NT2/D1 (cell line): ENCODE measurements at regions not wholly inside any gene's neighbourhood (a gene's known extent, or its start where the extent isn't known, plus 50 kb on each side); places are given as distances from the start of the nearest gene placed in this dataset.

Source experiments
- DNase-seq: peaks from one replicate; pipeline ENCODE4 v3.0.0-alpha.2; 2011; ENCODE audit warnings: low read depth, low spot score
- H3K27me3 ChIP-seq: 2 replicates; pipeline ENCODE4 v1.6.0; 2011; ENCODE audit warnings: mild to moderate bottlenecking; ENCODE audit not compliant: insufficient read length, insufficient read depth
- H3K36me3 ChIP-seq: 2 replicates; pipeline ENCODE4 v1.6.1; 2011; ENCODE audit warnings: mild to moderate bottlenecking, low read length, mixed read lengths; ENCODE audit not compliant: insufficient read depth, insufficient read length
- H3K4me1 ChIP-seq: 2 replicates; pipeline ENCODE4 v1.5.1; 2011; ENCODE audit not compliant: insufficient read depth, insufficient read length
- H3K4me3 ChIP-seq: 2 replicates; pipeline ENCODE4 v1.5.1; 2011; ENCODE audit warnings: low read depth; ENCODE audit not compliant: insufficient read length
- H3K9ac ChIP-seq: 2 replicates; pipeline ENCODE4 v1.6.0; 2011; ENCODE audit warnings: low read depth; ENCODE audit not compliant: insufficient read length
- H3K9me3 ChIP-seq: 2 replicates; pipeline ENCODE4 v1.5.1; 2011; ENCODE audit warnings: mild to moderate bottlenecking, low read length; ENCODE audit not compliant: insufficient read depth
- SUZ12 ChIP-seq: IDR thresholded peaks from 2 replicates; pipeline ENCODE4 v1.6.1; 2011; ENCODE audit not compliant: insufficient read length, insufficient read depth; ENCODE audit errors: extremely low read depth
- YY1 ChIP-seq: IDR thresholded peaks from 2 replicates; pipeline ENCODE4 v1.6.1; 2011; ENCODE audit not compliant: insufficient read length, insufficient read depth
- ZNF274 ChIP-seq: IDR thresholded peaks from 2 replicates; pipeline ENCODE4 v1.6.1; 2011; ENCODE audit warnings: mild to moderate bottlenecking, low read depth, low read length

DNA sequence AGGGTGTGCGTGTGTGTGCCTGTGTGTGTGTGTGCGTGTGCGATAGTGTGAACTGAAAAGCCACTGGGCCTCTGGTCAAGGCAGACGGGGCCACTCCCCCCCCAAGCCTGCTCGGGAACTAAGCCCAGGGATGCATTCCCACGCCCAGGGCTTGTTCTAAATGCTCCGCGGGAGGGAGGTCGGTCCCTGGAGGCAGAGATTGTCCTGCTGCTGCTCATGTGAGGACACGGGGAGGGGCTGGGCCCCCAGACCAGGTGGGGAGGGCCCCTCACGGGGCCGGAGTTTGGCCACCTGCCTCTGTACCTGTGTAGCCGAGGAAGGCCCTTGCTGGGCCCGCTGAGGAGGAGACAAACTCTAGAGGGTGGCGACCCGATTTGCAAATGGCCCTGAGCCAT lies 93.9 kb downstream of the PDGFA start:
- no peaks in the 10 kb centered on the region for H3K36me3 ChIP-seq
- H3K4me3 ChIP-seq = no peak overlapping the region
- H3K9me3 ChIP-seq = no peaks in the 10 kb centered on the region
- TF ChIP-seq ZNF274 (no peak), SUZ12 (no peak), YY1 (no peak)
- no peaks in the 10 kb centered on the region for H3K27me3 ChIP-seq
- H3K4me1 ChIP-seq = peaks cover 19% of the 10 kb centered on the region
- no peak for DNase-seq
- peak overlapping the region; percentile 50 for H3K9ac ChIP-seq

DNA sequence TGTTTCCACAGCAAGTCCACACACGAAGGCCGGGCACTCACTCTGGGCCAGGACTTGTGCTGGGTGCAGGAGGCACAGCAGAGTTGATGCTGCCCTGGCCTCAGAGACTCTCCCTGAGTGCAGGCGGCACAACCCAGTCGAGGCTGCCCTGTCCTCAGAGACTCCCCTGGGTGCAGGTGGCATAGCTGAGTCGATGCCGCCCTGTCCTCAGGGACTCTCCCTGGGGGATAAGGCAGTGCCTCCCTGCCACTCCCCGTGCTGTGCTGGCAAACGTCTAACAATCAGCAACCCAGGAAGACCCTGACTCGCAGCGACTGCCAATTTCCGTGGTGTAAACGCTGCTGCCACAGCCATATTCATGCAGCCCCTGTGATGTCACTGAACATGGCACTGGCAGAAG lies 93.1 kb downstream of the PDGFA start:
- Histone ChIP-seq H3K9me3 (no peaks in the 10 kb centered on the region), H3K4me1 (peaks cover 14% of the 10 kb centered on the region), H3K9ac (no peak overlapping the region), H3K36me3 (no peaks in the 10 kb centered on the region), H3K4me3 (no peak overlapping the region), H3K27me3 (no peaks in the 10 kb centered on the region)
- TF ChIP-seq YY1 (no peak), ZNF274 (no peak), SUZ12 (no peak)
- DNase-seq = no peak

DNA sequence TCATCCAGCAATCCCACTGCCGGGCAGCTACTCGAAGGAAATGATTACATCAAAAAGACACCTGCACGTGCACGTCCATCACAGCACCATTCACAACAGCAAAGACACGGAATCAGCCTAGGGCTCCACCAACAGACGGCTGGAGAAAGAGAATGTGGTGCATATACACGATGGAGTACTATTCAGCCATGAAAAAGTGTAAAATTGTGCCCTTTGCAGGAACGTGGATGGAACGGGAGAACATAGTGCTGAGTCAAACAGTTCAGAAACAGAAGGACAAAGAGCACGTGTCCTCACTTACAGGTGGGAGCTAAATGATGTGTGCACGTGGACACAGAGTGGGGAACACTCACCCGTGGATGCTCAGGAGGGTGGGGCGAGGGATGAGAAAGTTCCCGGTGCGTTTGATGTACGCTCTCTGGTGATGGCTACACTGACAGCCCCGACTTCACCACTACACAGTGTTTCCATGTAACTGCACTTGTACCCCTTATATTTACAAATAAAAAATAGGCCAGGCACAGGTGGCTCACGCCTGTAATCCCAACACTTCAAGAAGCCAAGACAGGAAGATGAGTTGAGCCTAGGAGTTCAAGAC lies 92.0 kb downstream of the PDGFA start:
- no peaks in the 10 kb centered on the region for H3K27me3 ChIP-seq

DNA sequence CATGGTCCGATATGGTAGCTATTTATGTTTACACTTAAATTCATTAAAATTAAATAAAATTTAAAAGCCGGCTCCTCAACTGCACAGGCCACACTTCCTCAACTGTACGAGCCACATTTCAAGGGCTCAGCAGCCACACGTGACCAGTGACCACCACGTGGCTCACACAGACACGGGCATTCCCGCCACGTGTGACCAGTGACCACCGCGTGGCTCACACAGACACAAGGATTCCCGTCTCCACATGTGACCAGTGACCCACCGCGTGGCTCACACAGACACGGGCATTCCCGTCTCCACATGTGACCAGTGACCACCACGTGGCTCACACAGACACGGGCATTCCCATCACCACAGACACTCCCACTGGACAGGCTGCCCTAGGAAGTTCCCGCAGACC lies 91.3 kb downstream of the PDGFA start:
- Histone ChIP-seq H3K9me3 (no peaks in the 10 kb centered on the region), H3K9ac (no peak overlapping the region), H3K36me3 (no peaks in the 10 kb centered on the region), H3K4me1 (peaks cover 20% of the 10 kb centered on the region), H3K27me3 (no peaks in the 10 kb centered on the region), H3K4me3 (no peak overlapping the region)
- no peak for DNase-seq
- TF ChIP-seq SUZ12 (no peak), ZNF274 (no peak), YY1 (no peak)

More for the DNA sequence above, 92.0 kb downstream of the PDGFA start:
- TF ChIP-seq ZNF274 (no peak), SUZ12 (no peak), YY1 (no peak)
- H3K4me3 ChIP-seq = no peak overlapping the region
- no peak for DNase-seq
- no peaks in the 10 kb centered on the region for H3K36me3 ChIP-seq
- peaks cover 19% of the 10 kb centered on the region for H3K4me1 ChIP-seq
- H3K9me3 ChIP-seq = no peaks in the 10 kb centered on the region
- H3K9ac ChIP-seq = no peak overlapping the region

DNA sequence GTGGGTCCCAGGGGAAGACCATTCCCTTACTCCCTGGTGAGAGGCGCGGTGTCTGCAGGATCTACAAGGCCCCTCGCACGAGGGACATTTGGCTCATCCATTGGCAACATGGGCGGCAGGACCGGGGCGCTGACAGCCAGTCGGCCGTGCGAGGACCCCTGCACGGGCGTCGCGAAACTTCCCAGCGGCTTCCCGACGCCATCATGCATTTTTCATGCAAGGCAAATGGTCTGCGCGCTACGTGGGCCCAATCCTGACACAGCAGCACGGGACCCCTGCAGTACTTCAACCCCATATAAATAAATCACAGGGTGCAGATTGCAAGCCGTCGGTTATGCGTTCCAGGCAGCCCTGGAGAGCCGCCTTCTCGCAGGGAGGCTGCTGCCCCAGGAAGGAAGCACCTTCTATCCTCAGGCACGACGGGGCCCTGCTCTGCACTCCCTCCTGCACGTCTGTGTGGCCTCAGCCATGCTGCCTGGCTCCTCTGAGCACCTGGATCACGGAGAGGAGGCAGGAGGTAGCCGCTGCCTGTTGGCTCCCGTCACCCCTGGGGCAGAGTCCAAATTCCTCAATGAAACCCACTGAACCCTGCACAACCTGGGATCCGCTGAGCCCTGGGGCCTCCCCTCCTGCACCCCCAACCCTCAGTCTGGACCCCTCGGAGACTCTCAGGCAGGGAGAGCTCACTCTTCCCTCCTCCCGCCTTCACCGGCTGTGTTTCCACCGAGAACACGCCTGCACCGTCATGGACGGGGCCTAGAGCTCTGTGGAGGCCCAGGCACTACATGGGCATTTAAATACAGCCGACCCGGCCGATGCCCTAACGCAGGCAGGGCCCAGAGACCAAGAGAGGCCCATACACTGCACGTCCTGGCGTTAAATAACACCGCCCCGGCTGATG lies 90.5 kb downstream of the PDGFA start:
- no peaks in the 10 kb centered on the region for H3K9me3 ChIP-seq
- no peak for DNase-seq
- no peaks in the 10 kb centered on the region for H3K27me3 ChIP-seq
- peak overlapping the region; percentile 50 for H3K9ac ChIP-seq
- no peak for TF ChIP-seq YY1
- TF ChIP-seq SUZ12 = no peak
- no peak for TF ChIP-seq ZNF274
- no peaks in the 10 kb centered on the region for H3K36me3 ChIP-seq
- H3K4me1 ChIP-seq = peaks cover 26% of the 10 kb centered on the region
- H3K4me3 ChIP-seq = no peak overlapping the region

DNA sequence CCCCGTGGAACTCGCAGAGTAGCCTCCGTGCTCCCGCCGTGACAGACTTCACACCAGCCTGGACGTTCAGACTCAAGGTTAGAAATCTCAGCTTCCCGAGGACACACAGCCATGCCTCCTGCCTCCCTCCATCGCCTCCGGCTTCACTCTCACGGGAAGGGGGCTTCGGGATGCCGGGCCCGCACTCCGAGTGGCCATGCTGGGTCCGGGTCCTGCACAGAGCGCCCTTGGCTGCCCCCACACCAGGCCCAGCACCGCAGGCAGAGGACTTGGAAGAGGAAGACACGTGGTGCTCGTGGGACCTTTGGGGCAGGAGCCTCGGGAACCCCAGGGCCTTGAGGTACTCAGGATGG lies 89.8 kb downstream of the PDGFA start:
- H3K9me3 ChIP-seq = no peaks in the 10 kb centered on the region
- H3K9ac ChIP-seq = peak overlapping the region; percentile 50
- H3K36me3 ChIP-seq = no peaks in the 10 kb centered on the region
- H3K4me1 ChIP-seq = peaks cover 26% of the 10 kb centered on the region
- no peak overlapping the region for H3K4me3 ChIP-seq
- H3K27me3 ChIP-seq = no peaks in the 10 kb centered on the region
- no peak for DNase-seq
- TF ChIP-seq YY1 (no peak), SUZ12 (no peak), ZNF274 (no peak)

DNA sequence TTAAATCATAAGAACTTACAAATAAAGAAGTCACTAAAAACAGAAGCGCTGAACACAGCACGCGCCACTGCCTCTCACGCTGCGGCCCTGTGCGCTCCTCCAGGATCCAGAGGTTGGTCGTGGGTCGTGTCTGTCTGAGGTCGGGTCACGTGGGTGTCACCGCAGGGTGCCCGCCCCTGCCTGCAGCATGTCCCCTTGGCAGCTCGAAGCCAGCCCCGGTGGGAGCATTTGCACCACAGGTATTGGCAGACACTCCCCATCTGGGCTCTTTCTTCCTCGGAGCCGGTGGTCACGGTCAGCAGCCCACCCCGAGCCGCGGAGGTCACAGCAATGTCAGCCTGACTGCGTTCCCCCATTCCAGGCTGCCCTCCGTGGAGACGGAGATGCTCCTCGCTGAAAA lies 88.6 kb downstream of the PDGFA start:
- Histone ChIP-seq H3K9me3 (no peaks in the 10 kb centered on the region), H3K27me3 (no peaks in the 10 kb centered on the region), H3K4me3 (no peak overlapping the region), H3K4me1 (peaks cover 22% of the 10 kb centered on the region), H3K36me3 (no peaks in the 10 kb centered on the region), H3K9ac (peak overlapping the region; percentile 32)
- no peak for DNase-seq
- no peak for TF ChIP-seq YY1
- no peak for TF ChIP-seq SUZ12
- no peak for TF ChIP-seq ZNF274
